GM12875 (cell line): ENCODE measurements at regions not wholly inside any gene's neighbourhood (a gene's known extent, or its start where the extent isn't known, plus 50 kb on each side); places are given as distances from the start of the nearest gene placed in this dataset.

Source experiments
- H3K4me3 ChIP-seq: one replicate; pipeline ENCODE4 v1.5.1; 2011; ENCODE audit warnings: low read depth, low read length, control low read depth
- CTCF ChIP-seq: IDR thresholded peaks from 2 replicates; pipeline ENCODE4 v1.5.1; 2011; ENCODE audit warnings: low read depth, mild to moderate bottlenecking, control low read depth, inconsistent platforms, low read length, moderate library complexity, borderline replicate concordance; ENCODE audit not compliant: insufficient read depth

GRCh38 chr5:102595332-102595731, 96.5 kb upstream of the SLCO6A1 start:
- no peak for TF ChIP-seq CTCF
- H3K4me3 ChIP-seq = no peak overlapping the region

GRCh38 chr5:102596113-102596512, 97.3 kb upstream of the SLCO6A1 start:
- no peak for TF ChIP-seq CTCF
- no peak overlapping the region for H3K4me3 ChIP-seq

- no peak for TF ChIP-seq CTCF
- H3K4me3 ChIP-seq = no peak overlapping the region
Measured at GRCh38 chr5:102596951-102597350, 98.2 kb upstream of the SLCO6A1 start.

- TF ChIP-seq CTCF = no peak
- no peak overlapping the region for H3K4me3 ChIP-seq
Measured at GRCh38 chr5:102599289-102599688, 100.5 kb upstream of the SLCO6A1 start.

GRCh38 chr5:102600964-102601363, 102.2 kb upstream of the SLCO6A1 start:
- no peak overlapping the region for H3K4me3 ChIP-seq
- no peak for TF ChIP-seq CTCF

GRCh38 chr5:102603670-102604069, 104.9 kb upstream of the SLCO6A1 start:
- no peak overlapping the region for H3K4me3 ChIP-seq
- TF ChIP-seq CTCF = no peak

GRCh38 chr5:102608414-102608813, 109.6 kb upstream of the SLCO6A1 start:
- H3K4me3 ChIP-seq = no peak overlapping the region
- no peak for TF ChIP-seq CTCF
